Liver (tissue), 3 donors: ENCODE measurements at regions not wholly inside any gene's neighbourhood (a gene's known extent, or its start where the extent isn't known, plus 50 kb on each side); places are given as distances from the start of the nearest gene placed in this dataset.

Experiments used
- ATF3 ChIP-seq: IDR thresholded peaks from 2 replicates; pipeline ENCODE4 v1.6.1; 2016; ENCODE audit warnings: antibody characterized with exemption
- CTCF ChIP-seq: fragments of 150-350 bp; IDR thresholded peaks from 2 replicates; pipeline ENCODE4 v1.5.1; 2017; ENCODE audit warnings: improper control_type of control experiment, low read depth, low read length; ENCODE audit not compliant: missing input control
- RAD21 ChIP-seq, 2 donors: IDR thresholded peaks; 2 replicates each; pipeline ENCODE4 v1.6.1; 2016; ENCODE audit warnings: antibody characterized with exemption in 2 of 2, mild to moderate bottlenecking in 2 of 2
- REST ChIP-seq: IDR thresholded peaks from 2 replicates; pipeline ENCODE4 v1.6.1; 2016; ENCODE audit warnings: antibody characterized with exemption, mild to moderate bottlenecking
- TAF1 ChIP-seq: conservative IDR thresholded peaks from 2 replicates; pipeline ENCODE4 v1.6.1; 2016; ENCODE audit warnings: antibody characterized with exemption, mild to moderate bottlenecking
- YY1 ChIP-seq: IDR thresholded peaks from 2 replicates; pipeline ENCODE4 v1.6.1; 2016; ENCODE audit warnings: antibody characterized with exemption, mild to moderate bottlenecking
- donor health status: healthy.
- donor health status: healthy.

- TF ChIP-seq CTCF (no peak), REST (no peak), RAD21 (IDR thresholded peaks at IDR 0.05) (no peak), TAF1 (no peak), ATF3 (no peak), YY1 (no peak)
Observed at GRCh38 chr9:26524267-26524666, 368.3 kb downstream of the CAAP1 start.
